ENCODE measurements at regions not wholly inside any gene's neighbourhood (a gene's known extent, or its start where the extent isn't known, plus 50 kb on each side); places are given as distances from the start of the nearest gene placed in this dataset.

DNA sequence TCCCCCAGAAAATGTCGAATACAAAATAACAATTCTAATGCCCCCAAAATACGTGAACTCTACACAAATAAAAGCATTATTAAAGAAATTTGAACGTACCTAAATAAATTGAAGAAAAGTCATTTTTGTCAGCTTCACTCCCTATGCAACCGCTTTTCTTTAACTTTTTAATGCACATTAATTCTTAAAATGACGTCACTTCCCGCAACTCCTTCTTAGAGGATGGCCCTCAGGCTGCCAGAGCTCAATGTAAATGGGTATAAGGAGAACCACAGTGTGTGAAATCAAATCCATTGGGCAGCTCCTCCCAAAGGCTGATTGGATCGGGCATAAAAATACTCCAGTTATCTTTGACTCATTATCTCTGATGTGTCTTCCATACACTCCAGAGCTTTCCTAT is 736.9 kb downstream of the GBE1 start:
- no peak for DNase-seq (ENCODE audit: extremely low read depth, low read depth)
- no peak overlapping the region for H3K4me3 ChIP-seq (replicated peaks; ENCODE audit: low read depth, low read length)
- TF ChIP-seq, protein P1, sequence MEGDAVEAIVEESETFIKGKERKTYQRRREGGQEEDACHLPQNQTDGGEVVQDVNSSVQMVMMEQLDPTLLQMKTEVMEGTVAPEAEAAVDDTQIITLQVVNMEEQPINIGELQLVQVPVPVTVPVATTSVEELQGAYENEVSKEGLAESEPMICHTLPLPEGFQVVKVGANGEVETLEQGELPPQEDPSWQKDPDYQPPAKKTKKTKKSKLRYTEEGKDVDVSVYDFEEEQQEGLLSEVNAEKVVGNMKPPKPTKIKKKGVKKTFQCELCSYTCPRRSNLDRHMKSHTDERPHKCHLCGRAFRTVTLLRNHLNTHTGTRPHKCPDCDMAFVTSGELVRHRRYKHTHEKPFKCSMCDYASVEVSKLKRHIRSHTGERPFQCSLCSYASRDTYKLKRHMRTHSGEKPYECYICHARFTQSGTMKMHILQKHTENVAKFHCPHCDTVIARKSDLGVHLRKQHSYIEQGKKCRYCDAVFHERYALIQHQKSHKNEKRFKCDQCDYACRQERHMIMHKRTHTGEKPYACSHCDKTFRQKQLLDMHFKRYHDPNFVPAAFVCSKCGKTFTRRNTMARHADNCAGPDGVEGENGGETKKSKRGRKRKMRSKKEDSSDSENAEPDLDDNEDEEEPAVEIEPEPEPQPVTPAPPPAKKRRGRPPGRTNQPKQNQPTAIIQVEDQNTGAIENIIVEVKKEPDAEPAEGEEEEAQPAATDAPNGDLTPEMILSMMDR (IDR thresholded peaks at IDR 0.05; ENCODE audit: low read depth, low read length, missing control alignments): no peak

DNA sequence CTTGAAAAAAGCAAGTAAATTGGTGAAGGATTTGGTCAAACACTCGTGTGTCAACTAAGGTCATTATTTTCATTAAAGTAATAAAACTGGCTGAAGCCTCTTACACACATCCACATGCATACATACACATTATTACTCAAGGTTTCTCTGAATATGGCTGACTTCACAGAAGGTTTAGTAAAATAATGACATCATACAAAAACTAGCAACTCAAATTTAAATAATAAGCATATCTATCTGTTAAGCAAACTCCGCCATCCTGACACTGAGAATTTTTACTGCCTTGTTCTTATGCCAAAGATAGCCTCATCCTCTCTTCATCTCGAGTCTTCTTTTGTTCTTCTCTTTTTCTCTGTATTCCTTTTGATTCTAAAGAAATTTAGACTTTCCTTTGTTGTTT is 739.1 kb downstream of the GBE1 start:
- TF ChIP-seq, protein P1 (IDR thresholded peaks at IDR 0.05; ENCODE audit: low read depth, low read length, missing control alignments): no peak
- no peak overlapping the region for H3K4me3 ChIP-seq (replicated peaks; ENCODE audit: low read depth, low read length)
- DNase-seq (ENCODE audit: extremely low read depth, low read depth): no peak

DNA sequence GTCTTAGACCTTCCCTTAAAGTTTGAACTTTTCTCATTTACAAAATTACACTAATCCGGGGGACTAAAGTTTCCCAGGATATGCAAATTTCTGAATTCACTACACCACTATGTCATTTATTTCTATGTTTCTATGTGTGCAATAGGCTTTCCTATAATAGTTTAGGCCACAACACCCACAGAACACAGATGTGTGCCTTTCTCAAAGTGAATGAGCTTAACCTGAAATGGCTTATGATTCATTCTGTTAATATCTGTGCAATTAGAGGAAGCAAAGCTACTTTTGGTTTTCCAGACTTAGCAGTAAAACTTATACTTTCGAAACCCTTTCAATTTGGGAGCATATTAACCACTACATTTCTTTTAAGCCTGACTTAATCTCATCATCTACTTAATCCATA is 748.1 kb downstream of the GBE1 start:
- no peak for DNase-seq (ENCODE audit: extremely low read depth, low read depth)
- TF ChIP-seq, protein P1 (IDR thresholded peaks at IDR 0.05; ENCODE audit: low read depth, low read length, missing control alignments): no peak
- no peak overlapping the region for H3K4me3 ChIP-seq (replicated peaks; ENCODE audit: low read depth, low read length)

DNA sequence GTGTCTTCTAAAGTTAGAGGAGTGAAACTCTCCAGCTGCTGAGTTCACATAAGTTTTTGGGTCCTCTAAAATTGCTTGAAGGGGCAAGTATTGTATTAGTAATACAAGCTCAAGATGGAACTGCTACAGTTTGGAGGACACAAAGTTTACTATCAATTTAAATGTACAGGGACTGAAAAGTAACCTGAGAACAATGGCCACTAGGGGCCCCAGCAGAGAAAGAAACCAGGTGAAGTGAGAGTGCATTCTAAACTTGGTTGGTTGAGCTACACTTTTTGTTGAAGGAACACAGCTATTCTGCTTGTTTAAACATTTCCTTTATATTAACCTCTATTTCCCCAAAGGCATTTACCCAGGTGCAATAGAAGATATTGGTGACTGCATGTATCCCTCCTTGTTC is 755.5 kb downstream of the GBE1 start:
- no peak overlapping the region for H3K4me3 ChIP-seq (replicated peaks; ENCODE audit: low read depth, low read length)
- no peak for DNase-seq (ENCODE audit: extremely low read depth, low read depth)
- TF ChIP-seq, protein P1 (IDR thresholded peaks at IDR 0.05; ENCODE audit: low read depth, low read length, missing control alignments): no peak

DNA sequence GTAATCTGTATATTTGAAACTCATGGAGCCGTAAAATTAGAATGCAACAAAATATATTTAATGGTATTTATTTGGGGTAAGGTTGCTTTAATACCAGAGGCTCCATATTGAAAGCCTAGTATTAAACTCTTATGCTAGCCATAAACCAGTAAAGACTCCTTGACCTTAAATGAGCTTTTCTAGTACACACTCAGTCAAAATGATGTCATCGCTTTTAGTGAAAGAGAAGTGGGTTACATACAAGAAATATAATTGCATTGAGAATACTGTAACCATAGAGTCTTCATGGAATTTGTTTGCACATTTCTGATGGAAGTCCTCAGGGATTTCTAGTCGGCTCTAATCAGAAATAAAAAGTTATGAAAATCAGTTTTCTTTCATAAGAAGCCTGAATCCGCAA is 757.6 kb downstream of the GBE1 start:
- DNase-seq (ENCODE audit: extremely low read depth, low read depth): no peak
- TF ChIP-seq, protein P1 (IDR thresholded peaks at IDR 0.05; ENCODE audit: low read depth, low read length, missing control alignments): no peak
- H3K4me3 ChIP-seq (replicated peaks; ENCODE audit: low read depth, low read length): no peak overlapping the region

DNA sequence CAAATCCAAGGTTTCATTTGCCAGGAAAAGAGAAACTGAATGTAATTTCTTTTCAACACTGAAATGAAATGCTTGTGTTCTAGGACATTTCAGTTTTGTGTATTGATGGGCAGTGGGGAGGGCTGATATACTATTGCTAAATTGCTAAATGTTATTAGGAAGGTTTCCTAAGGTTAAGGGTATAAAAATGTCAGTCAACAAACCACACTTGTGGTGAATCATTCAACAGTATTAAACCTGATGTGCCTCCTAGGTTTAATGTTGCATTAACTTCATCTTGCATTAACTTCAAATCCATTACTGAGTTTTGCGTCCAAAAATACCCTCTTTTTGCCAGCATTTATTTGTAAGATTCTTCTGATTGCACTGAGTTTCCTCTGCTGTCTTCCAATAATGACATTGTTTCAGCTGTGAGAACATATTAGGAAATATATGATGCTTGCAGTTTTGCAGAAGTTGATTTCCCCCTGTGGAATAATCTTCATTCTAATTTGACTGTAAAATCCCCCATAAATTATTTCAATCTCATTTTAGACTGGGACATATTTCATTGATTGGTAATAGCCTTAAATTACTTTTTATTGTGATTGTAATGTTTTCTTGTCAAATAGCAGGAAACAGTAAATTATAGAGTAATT is 758.3 kb downstream of the GBE1 start:
- no peak for DNase-seq (ENCODE audit: extremely low read depth, low read depth)

More for the DNA sequence above, 758.3 kb downstream of the GBE1 start:
- TF ChIP-seq, protein P1 (IDR thresholded peaks at IDR 0.05; ENCODE audit: low read depth, low read length, missing control alignments): no peak
- no peak overlapping the region for H3K4me3 ChIP-seq (replicated peaks; ENCODE audit: low read depth, low read length)
